Stomach smooth muscle (tissue), 2 donors: ENCODE measurements at regions not wholly inside any gene's neighbourhood (a gene's known extent, or its start where the extent isn't known, plus 50 kb on each side); places are given as distances from the start of the nearest gene placed in this dataset.

Experiments used
- H3K27ac ChIP-seq: one replicate; pipeline ENCODE4 v1.7.0; 2013; ENCODE audit warnings: mild to moderate bottlenecking, low read length, inconsistent platforms
- H3K27me3 ChIP-seq, 2 donors: one replicate each; pipeline ENCODE4 v1.7.0; 2013; ENCODE audit warnings: low read length in 2 of 2; ENCODE audit not compliant: insufficient read depth in 2 of 2, control insufficient read depth in 1 of 2
- H3K36me3 ChIP-seq, 2 donors: one replicate each; pipeline ENCODE4 v1.7.0; 2013; ENCODE audit warnings: low read length in 2 of 2; ENCODE audit not compliant: control insufficient read depth in 2 of 2, insufficient read depth in 2 of 2
- H3K4me1 ChIP-seq: one replicate; pipeline ENCODE4 v1.7.0; 2013; ENCODE audit warnings: low read length; ENCODE audit not compliant: control insufficient read depth, insufficient read depth
- H3K4me3 ChIP-seq, 2 donors: one replicate each; pipeline ENCODE4 v1.7.0; 2013; ENCODE audit warnings: low read length in 2 of 2
- H3K9ac ChIP-seq, 2 donors: one replicate each; pipeline ENCODE4 v1.7.0; 2013; ENCODE audit warnings: low read length in 2 of 2, mild to moderate bottlenecking in 1 of 2
- H3K9me3 ChIP-seq, 2 donors: one replicate each; pipeline ENCODE4 v1.7.0; 2013; ENCODE audit warnings: low read length in 2 of 2; ENCODE audit not compliant: control insufficient read depth in 2 of 2
- donor health status: healthy.
- donor health status: Pancreatic carcinoma.

- no peaks in the 10 kb centered on the region for H3K36me3 ChIP-seq
- H3K27me3 ChIP-seq = no peaks in the 10 kb centered on the region
- H3K9me3 ChIP-seq = no peaks in the 10 kb centered on the region
- H3K4me1 ChIP-seq = peaks cover 4% of the 10 kb centered on the region
- no peak overlapping the region for H3K27ac ChIP-seq
- no peak overlapping the region for H3K9ac ChIP-seq
- no peak overlapping the region for H3K4me3 ChIP-seq
These were observed 174.6 kb downstream of the NDFIP2 start for GRCh38 chr13:79655509-79655908.

DNA sequence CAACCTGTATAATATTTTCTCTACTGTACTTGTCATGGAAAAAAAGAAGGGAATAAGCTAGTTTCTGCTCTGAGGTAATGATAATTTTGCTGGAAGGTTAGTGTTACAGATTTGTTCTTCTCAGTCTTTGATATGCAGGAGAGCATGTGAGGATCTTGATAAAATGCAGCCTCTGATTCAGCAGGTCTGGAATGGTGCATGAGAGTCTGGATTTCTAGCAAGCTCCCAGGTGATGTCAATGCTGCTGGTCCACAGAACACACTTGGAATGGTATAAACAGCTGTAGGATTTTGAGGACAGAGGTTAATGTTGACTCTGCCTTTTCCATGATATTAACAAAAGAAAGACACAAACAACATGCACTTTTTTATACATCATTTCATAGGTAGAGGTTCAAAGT is 173.6 kb downstream of the NDFIP2 start:
- H3K4me3 ChIP-seq = no peak overlapping the region
- no peak overlapping the region for H3K27ac ChIP-seq
- peaks cover 4% of the 10 kb centered on the region for H3K4me1 ChIP-seq
- no peaks in the 10 kb centered on the region for H3K27me3 ChIP-seq
- H3K9ac ChIP-seq = no peak overlapping the region
- no peaks in the 10 kb centered on the region for H3K36me3 ChIP-seq
- H3K9me3 ChIP-seq = no peaks in the 10 kb centered on the region

GRCh38 chr13:79650688-79651087 is 169.7 kb downstream of the NDFIP2 start:
- no peak overlapping the region for H3K9ac ChIP-seq
- no peak overlapping the region for H3K4me3 ChIP-seq
- H3K36me3 ChIP-seq = no peaks in the 10 kb centered on the region

GRCh38 chr13:79648191-79648590 is 167.2 kb downstream of the NDFIP2 start:
- Histone ChIP-seq H3K27ac (no peak overlapping the region), H3K9me3 (no peaks in the 10 kb centered on the region)

More at GRCh38 chr13:79650688-79651087, 169.7 kb downstream of the NDFIP2 start:
- no peaks in the 10 kb centered on the region for H3K4me1 ChIP-seq
- H3K27ac ChIP-seq = no peak overlapping the region
- H3K9me3 ChIP-seq = no peaks in the 10 kb centered on the region
- no peaks in the 10 kb centered on the region for H3K27me3 ChIP-seq

GRCh38 chr13:79647533-79647932 is 166.6 kb downstream of the NDFIP2 start:
- no peaks in the 10 kb centered on the region for H3K4me1 ChIP-seq
- no peaks in the 10 kb centered on the region for H3K27me3 ChIP-seq
- H3K36me3 ChIP-seq = no peaks in the 10 kb centered on the region
- no peak overlapping the region for H3K9ac ChIP-seq
- no peak overlapping the region for H3K4me3 ChIP-seq
- H3K9me3 ChIP-seq = no peaks in the 10 kb centered on the region
- H3K27ac ChIP-seq = no peak overlapping the region

More at GRCh38 chr13:79648191-79648590, 167.2 kb downstream of the NDFIP2 start:
- no peaks in the 10 kb centered on the region for H3K4me1 ChIP-seq
- H3K4me3 ChIP-seq = no peak overlapping the region
- no peaks in the 10 kb centered on the region for H3K27me3 ChIP-seq
- no peaks in the 10 kb centered on the region for H3K36me3 ChIP-seq
- H3K9ac ChIP-seq = no peak overlapping the region

DNA sequence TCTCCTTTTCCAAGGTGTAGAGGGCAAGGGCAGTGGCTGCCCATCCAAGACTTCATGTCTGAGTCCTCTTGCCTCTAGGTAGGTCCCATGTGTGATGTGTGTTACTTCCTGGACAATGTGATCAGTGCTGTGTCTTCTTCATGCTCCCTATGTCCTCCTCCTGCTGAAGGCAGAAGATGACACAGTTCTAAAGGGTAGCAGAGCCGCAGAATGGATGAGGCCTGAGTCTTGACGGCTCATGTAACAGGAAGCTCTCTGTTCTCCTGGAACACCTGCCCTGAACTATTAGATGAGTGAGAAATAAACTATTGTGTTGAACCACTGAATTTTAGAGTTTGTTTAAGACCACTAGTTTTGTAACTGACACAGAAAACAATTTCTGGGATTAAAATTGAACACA is 165.9 kb downstream of the NDFIP2 start:
- H3K27ac ChIP-seq = no peak overlapping the region
- H3K4me3 ChIP-seq = no peak overlapping the region
- H3K36me3 ChIP-seq = no peaks in the 10 kb centered on the region
- no peaks in the 10 kb centered on the region for H3K9me3 ChIP-seq
- no peak overlapping the region for H3K9ac ChIP-seq
- H3K4me1 ChIP-seq = no peaks in the 10 kb centered on the region
- H3K27me3 ChIP-seq = no peaks in the 10 kb centered on the region

DNA sequence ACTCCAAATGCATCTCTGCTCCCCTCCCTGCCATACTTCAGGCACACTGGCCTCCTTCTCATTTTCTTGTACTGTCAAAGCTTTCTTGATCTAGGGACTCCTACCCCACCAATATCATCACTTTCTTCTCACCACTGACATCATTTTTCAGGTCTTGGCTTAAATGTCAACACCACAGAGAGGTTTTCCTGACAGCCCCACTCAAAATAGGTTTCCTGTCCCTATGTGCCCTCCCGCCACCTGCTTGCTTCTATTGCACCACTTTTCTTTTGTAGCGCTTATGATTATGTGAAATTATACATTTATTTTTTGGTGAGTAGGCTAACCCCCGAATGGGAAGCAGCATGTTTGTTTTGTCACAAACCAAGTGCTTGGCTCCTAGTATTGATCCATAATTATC is 164.6 kb downstream of the NDFIP2 start:
- no peaks in the 10 kb centered on the region for H3K9me3 ChIP-seq
- H3K4me1 ChIP-seq = no peaks in the 10 kb centered on the region
- H3K36me3 ChIP-seq = no peaks in the 10 kb centered on the region
- H3K27ac ChIP-seq = no peak overlapping the region
- H3K4me3 ChIP-seq = no peak overlapping the region
- no peak overlapping the region for H3K9ac ChIP-seq
- H3K27me3 ChIP-seq = no peaks in the 10 kb centered on the region

DNA sequence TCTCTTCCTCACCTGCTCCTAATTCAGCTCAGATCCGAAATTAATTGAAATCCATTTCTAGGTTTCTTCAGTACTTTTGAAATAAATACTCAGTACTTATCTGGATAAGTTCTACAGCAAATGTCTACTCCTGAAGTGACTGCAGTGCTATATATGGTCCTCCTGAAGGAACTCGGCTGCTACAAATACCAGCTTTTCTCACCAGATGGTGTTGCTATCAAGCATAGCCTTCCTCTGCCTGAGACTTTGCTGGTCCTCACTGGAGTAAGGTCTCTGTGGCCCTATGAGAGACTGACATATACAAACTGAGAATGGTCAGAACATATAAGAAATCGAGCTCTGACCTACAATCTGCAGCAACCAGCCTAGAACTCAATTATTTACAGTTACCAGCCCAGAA is 161.6 kb downstream of the NDFIP2 start:
- no peaks in the 10 kb centered on the region for H3K4me1 ChIP-seq
- no peak overlapping the region for H3K27ac ChIP-seq
- no peak overlapping the region for H3K4me3 ChIP-seq
- no peaks in the 10 kb centered on the region for H3K27me3 ChIP-seq
- no peaks in the 10 kb centered on the region for H3K36me3 ChIP-seq
- no peaks in the 10 kb centered on the region for H3K9me3 ChIP-seq
- no peak overlapping the region for H3K9ac ChIP-seq

GRCh38 chr13:79637133-79637763 is 156.3 kb downstream of the NDFIP2 start:
- Histone ChIP-seq H3K4me1 (no peaks in the 10 kb centered on the region), H3K4me3 (no peak overlapping the region), H3K9ac (no peak overlapping the region), H3K36me3 (no peaks in the 10 kb centered on the region), H3K27me3 (no peaks in the 10 kb centered on the region), H3K27ac (no peak overlapping the region), H3K9me3 (no peaks in the 10 kb centered on the region)

DNA sequence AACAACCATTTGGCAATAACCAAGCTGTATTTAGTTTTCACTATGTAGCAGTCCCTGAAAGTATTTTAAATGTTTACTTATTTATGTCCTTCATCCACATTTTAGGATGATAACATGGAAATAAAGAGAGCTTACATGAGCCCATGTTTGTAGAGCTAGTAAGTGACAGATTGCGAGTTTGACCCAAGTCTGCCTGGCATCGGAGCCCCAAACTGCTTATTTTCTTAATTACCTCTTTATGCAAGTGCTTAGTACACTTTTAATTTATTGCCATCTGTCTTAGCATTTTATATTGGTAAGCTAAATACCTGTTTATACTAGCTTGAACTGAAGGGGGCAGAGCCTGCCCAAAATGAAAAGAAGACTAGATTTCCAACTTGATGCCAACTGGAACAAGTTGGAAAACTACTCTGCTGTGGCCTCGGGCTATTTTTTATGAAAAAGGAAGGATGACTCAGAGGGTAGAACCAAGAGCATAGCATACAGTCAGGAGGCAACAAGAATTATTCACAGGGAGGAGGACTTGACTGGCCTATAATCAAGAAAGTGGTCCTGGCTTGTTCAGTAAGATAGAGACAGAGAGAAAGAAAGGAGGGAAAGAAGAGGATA is 150.2 kb downstream of the NDFIP2 start:
- H3K9me3 ChIP-seq = no peaks in the 10 kb centered on the region
- no peaks in the 10 kb centered on the region for H3K4me1 ChIP-seq
- H3K36me3 ChIP-seq = no peaks in the 10 kb centered on the region
- no peaks in the 10 kb centered on the region for H3K27me3 ChIP-seq
- no peak overlapping the region for H3K27ac ChIP-seq
- no peak overlapping the region for H3K9ac ChIP-seq
- no peak overlapping the region for H3K4me3 ChIP-seq

GRCh38 chr13:79628463-79628862 is 147.5 kb downstream of the NDFIP2 start:
- Histone ChIP-seq H3K9ac (no peak overlapping the region), H3K4me1 (no peaks in the 10 kb centered on the region), H3K27ac (no peak overlapping the region), H3K4me3 (no peak overlapping the region), H3K36me3 (no peaks in the 10 kb centered on the region), H3K27me3 (no peaks in the 10 kb centered on the region), H3K9me3 (no peaks in the 10 kb centered on the region)
